Neural crest cell (in vitro differentiated cells): ENCODE measurements at regions not wholly inside any gene's neighbourhood (a gene's known extent, or its start where the extent isn't known, plus 50 kb on each side); places are given as distances from the start of the nearest gene placed in this dataset.

ENCODE experiments used
- DNase-seq: peaks from one replicate; pipeline ENCODE4 v3.0.0; 2021; ENCODE audit warnings: low read depth, mixed read lengths, low spot score
- H3K27ac Mint-ChIP-seq: one replicate; pipeline ENCODE4 v1.8.0; 2021; ENCODE audit warnings: mild to moderate bottlenecking, mixed read lengths; ENCODE audit not compliant: unreplicated experiment
- H3K27me3 Mint-ChIP-seq: 2 replicates; pipeline ENCODE4 v1.8.0; 2021; ENCODE audit warnings: low read depth, mild to moderate bottlenecking, mixed read lengths
- H3K36me3 Mint-ChIP-seq: 2 replicates; pipeline ENCODE4 v1.8.0; 2021; ENCODE audit warnings: low read depth, mild to moderate bottlenecking, mixed read lengths
- H3K4me1 Mint-ChIP-seq: 2 replicates; pipeline ENCODE4 v1.8.0; 2021; ENCODE audit warnings: mixed read lengths
- H3K4me3 Mint-ChIP-seq: one replicate; pipeline ENCODE4 v1.8.0; 2021; ENCODE audit warnings: mild to moderate bottlenecking, mixed read lengths
- H3K9me3 Mint-ChIP-seq: 2 replicates; pipeline ENCODE4 v1.8.0; 2021; ENCODE audit warnings: mixed read lengths
- TF ChIP-seq, protein P1 (sequence below): fragments of 200-600 bp; sonication (generic); conservative IDR thresholded peaks from 2 replicates; pipeline ENCODE4 v1.5.0; 2021; ENCODE audit warnings: antibody characterized with exemption, mild to moderate bottlenecking

DNA sequence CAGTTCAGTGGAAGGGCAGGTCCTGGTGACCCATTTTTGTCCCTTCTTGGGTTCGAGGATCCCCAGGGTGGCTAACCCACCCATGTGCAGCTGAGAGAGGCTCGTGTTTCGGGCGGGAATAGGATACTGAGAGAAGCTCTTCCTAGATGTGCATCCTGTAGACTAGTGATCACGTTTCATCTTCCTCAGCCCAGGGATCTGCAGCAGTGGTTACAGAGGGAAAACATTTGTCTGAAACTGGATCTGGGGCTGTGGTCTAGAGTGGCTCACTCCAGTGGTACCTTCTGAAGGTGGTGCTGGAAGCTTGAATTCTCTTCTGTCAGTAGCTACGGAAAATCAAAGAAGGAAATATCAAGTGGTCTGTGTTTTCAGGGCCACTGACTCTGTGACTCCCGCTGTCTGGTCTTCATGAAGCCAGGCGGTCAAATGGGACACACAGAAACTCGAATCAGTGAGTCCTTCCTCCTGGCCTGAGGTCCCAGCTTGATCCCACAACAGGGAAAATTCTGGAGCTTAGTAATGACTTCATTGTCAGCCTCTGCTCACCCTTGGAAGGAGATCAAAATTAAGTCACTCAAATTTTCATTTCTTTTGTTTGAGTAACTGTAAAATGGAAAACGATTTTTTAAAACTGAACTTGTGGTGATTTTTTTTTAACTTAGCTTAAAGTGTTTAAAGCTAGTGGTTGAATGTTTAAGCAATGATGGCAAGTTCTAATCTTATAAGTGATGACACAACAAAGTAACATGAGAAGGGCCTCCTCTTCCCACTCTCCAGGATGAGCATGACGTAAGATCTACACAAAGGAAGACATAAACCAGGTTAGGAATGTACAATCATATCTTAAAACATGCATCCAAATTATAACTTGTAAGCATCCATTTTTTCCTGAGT lies 469.3 kb upstream of the KLF6 start:
- H3K27ac Mint-ChIP-seq, result no peak overlapping the region
- peaks cover 13% of the 10 kb centered on the region for H3K9me3 Mint-ChIP-seq
- TF ChIP-seq, protein P1, sequence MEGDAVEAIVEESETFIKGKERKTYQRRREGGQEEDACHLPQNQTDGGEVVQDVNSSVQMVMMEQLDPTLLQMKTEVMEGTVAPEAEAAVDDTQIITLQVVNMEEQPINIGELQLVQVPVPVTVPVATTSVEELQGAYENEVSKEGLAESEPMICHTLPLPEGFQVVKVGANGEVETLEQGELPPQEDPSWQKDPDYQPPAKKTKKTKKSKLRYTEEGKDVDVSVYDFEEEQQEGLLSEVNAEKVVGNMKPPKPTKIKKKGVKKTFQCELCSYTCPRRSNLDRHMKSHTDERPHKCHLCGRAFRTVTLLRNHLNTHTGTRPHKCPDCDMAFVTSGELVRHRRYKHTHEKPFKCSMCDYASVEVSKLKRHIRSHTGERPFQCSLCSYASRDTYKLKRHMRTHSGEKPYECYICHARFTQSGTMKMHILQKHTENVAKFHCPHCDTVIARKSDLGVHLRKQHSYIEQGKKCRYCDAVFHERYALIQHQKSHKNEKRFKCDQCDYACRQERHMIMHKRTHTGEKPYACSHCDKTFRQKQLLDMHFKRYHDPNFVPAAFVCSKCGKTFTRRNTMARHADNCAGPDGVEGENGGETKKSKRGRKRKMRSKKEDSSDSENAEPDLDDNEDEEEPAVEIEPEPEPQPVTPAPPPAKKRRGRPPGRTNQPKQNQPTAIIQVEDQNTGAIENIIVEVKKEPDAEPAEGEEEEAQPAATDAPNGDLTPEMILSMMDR, result no peak
- H3K4me3 Mint-ChIP-seq, result no peak overlapping the region
- H3K36me3 Mint-ChIP-seq, result peaks cover 3% of the 10 kb centered on the region
- no peaks in the 10 kb centered on the region for H3K27me3 Mint-ChIP-seq
- DNase-seq, result no peak
- H3K4me1 Mint-ChIP-seq, result peaks cover 15% of the 10 kb centered on the region

DNA sequence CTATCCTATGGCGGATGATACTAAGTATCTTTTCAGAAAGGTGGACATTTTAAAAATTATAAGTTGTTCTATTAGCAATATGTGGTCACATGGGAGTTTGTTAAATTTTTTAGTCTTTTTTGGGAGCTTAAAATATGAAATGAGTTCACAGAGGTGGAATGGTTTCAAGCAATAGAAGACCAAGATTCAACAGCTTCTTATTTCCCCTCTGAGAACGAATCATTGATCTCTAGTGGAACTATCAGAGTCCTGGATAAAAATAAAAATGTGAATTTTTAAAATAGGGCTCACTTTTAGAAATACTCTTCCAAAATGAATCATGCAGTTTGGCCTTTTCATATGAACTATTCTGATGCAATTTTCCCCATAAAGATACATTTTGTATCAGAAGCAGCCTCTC lies 467.7 kb upstream of the KLF6 start:
- Mint-ChIP-seq H3K27ac (no peak overlapping the region), H3K4me1 (peaks cover 14% of the 10 kb centered on the region), H3K36me3 (peaks cover 3% of the 10 kb centered on the region), H3K4me3 (no peak overlapping the region), H3K9me3 (peaks cover 13% of the 10 kb centered on the region), H3K27me3 (no peaks in the 10 kb centered on the region)
- TF ChIP-seq, protein P1, result no peak
- DNase-seq, result no peak

GRCh38 chr10:4250587-4250887 lies 465.5 kb upstream of the KLF6 start:
- no peaks in the 10 kb centered on the region for H3K4me1 Mint-ChIP-seq
- no peak overlapping the region for H3K27ac Mint-ChIP-seq
- H3K9me3 Mint-ChIP-seq, result peaks cover 9% of the 10 kb centered on the region
- peaks cover 3% of the 10 kb centered on the region for H3K36me3 Mint-ChIP-seq
- no peak overlapping the region for H3K4me3 Mint-ChIP-seq
- TF ChIP-seq, protein P1, result no peak
- no peak for DNase-seq
- no peaks in the 10 kb centered on the region for H3K27me3 Mint-ChIP-seq

DNA sequence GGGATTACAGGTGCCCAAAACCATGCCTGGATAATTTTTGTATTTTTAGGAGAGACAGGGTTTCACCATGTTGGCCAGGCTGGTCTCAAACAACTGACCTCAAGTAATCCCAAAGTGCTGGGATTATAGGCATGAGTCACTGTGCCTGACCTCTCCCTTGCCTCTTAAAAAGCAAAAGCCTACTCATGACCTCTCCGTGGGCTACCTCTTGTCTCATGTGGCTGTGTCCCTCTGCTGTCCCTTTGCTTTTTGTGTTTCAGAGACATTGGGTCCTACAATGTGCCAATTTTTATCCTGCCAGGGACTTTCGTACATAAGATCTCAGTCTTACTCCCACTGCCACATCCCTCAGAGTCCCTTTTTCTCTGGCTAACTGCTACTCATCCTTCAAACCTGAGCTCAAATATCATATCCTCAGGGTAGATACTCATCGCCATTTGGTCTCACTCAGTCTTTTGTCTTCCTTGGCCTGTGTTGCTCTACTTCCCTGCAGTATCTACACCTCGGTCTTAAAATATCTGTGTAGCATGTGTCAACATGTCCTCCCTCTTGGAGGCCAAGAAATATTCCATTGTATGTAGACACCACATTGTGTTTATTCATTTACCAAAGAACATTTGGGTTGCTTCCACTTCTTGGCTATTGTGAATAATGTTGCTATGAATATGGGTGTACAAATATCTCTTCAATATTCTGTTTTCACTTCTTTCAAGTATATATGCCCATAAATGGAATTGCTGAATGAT lies 465.0 kb upstream of the KLF6 start:
- H3K4me1 Mint-ChIP-seq, result no peaks in the 10 kb centered on the region
- H3K36me3 Mint-ChIP-seq, result no peaks in the 10 kb centered on the region
- TF ChIP-seq, protein P1, result no peak
- no peaks in the 10 kb centered on the region for H3K27me3 Mint-ChIP-seq
- peaks cover 4% of the 10 kb centered on the region for H3K9me3 Mint-ChIP-seq
- no peak overlapping the region for H3K27ac Mint-ChIP-seq
- no peak for DNase-seq
- H3K4me3 Mint-ChIP-seq, result no peak overlapping the region

GRCh38 chr10:4247379-4247778 lies 462.4 kb upstream of the KLF6 start:
- Mint-ChIP-seq H3K4me1 (peaks cover 14% of the 10 kb centered on the region), H3K27ac (no peak overlapping the region)

More at GRCh38 chr10:4247379-4247778, 462.4 kb upstream of the KLF6 start:
- H3K9me3 Mint-ChIP-seq, result peaks cover 6% of the 10 kb centered on the region
- TF ChIP-seq, protein P1, result no peak
- DNase-seq, result no peak
- no peak overlapping the region for H3K4me3 Mint-ChIP-seq
- H3K27me3 Mint-ChIP-seq, result no peaks in the 10 kb centered on the region
- no peaks in the 10 kb centered on the region for H3K36me3 Mint-ChIP-seq
